Adrenal gland (tissue), 5 donors: ENCODE measurements at regions not wholly inside any gene's neighbourhood (a gene's known extent, or its start where the extent isn't known, plus 50 kb on each side); places are given as distances from the start of the nearest gene placed in this dataset.

Experiments used
- POLR2A ChIP-seq, 2 donors: fragments of 450-650 bp; IDR thresholded peaks; one replicate each; pipeline ENCODE4 v1.6.1; 2017; ENCODE audit warnings: antibody characterized with exemption in 2 of 2, mild to moderate bottlenecking in 2 of 2, moderate library complexity in 1 of 2
- TF ChIP-seq, protein P1 (sequence below), 6 experiments: fragments of 450-650 bp in 4 of 6; fragments of 200-600 bp in 2 of 6; sonication (generic) in 1 of 6; IDR thresholded peaks; 1 replicate in 5 of 6; 2 replicates in 1 of 6; pipeline versions ENCODE4 v1.5.1 to v1.8.0; 2016 to 2021; ENCODE audit warnings: antibody characterized with exemption in 6 of 6, mild to moderate bottlenecking in 2 of 6, moderate library complexity in 1 of 6
- donor health status: DM: no; HTN: no; CAD: no.

DNA sequence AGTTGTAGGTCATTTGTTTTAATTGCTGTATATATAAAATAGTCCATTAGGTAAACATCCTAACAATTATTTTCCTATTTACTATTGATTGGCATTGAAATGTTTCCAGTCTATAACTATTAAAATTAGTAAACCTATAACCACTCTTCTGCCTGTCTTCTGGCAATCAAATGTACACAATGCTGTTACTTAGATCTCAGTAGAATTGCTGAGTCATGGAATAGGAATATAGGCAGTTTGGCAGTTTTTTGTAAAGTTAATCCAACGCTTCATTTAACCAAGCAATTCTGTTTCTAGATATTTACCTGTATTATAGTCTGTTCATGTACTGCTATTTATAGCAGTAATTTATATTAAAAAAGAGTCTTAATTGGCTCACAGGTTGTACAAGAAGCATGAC is 518.1 kb downstream of the DCDC2C start:
- TF ChIP-seq, protein P1, sequence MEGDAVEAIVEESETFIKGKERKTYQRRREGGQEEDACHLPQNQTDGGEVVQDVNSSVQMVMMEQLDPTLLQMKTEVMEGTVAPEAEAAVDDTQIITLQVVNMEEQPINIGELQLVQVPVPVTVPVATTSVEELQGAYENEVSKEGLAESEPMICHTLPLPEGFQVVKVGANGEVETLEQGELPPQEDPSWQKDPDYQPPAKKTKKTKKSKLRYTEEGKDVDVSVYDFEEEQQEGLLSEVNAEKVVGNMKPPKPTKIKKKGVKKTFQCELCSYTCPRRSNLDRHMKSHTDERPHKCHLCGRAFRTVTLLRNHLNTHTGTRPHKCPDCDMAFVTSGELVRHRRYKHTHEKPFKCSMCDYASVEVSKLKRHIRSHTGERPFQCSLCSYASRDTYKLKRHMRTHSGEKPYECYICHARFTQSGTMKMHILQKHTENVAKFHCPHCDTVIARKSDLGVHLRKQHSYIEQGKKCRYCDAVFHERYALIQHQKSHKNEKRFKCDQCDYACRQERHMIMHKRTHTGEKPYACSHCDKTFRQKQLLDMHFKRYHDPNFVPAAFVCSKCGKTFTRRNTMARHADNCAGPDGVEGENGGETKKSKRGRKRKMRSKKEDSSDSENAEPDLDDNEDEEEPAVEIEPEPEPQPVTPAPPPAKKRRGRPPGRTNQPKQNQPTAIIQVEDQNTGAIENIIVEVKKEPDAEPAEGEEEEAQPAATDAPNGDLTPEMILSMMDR (IDR thresholded peaks at IDR 0.05): no peak
- no peak for TF ChIP-seq POLR2A (IDR thresholded peaks at IDR 0.05)
